ENCODE measurements at regions not wholly inside any gene's neighbourhood (a gene's known extent, or its start where the extent isn't known, plus 50 kb on each side); places are given as distances from the start of the nearest gene placed in this dataset.
"Not testable (repeated sequence)": the region's sequence is repeated elsewhere in the genome, so short reads cannot be mapped to it uniquely, and the experiment has no call there.

- H3K4me3 Mint-ChIP-seq, H3K27ac Mint-ChIP-seq, DNase-seq, ATAC-seq, H3K27me3 Mint-ChIP-seq, H3K4me1 Mint-ChIP-seq: not testable (repeated sequence)
- peaks cover 19 to 27% of the 10 kb centered on the region in 2 donors for H3K9me3 Mint-ChIP-seq
Measured at GRCh38 chr15:54781220-54781619, 415.5 kb downstream of the RSL24D1 start.

GRCh38 chr15:54779271-54779670, 417.5 kb downstream of the RSL24D1 start:
- DNase-seq (no peak), ATAC-seq (no peak)
- Mint-ChIP-seq H3K4me3 (no peak overlapping the region), H3K27ac (no peak overlapping the region), H3K4me1 (no peaks in the 10 kb centered on the region), H3K9me3 (peaks cover 9 to 26% of the 10 kb centered on the region in 2 donors), H3K27me3 (no peaks in the 10 kb centered on the region)

- H3K4me1 Mint-ChIP-seq = no peaks in the 10 kb centered on the region
- no peak overlapping the region for H3K4me3 Mint-ChIP-seq
- ATAC-seq (no peak), DNase-seq (no peak)
- no peak overlapping the region for H3K27ac Mint-ChIP-seq
- peaks cover 0 to 6% of the 10 kb centered on the region in 2 donors for H3K9me3 Mint-ChIP-seq
- no peaks in the 10 kb centered on the region for H3K27me3 Mint-ChIP-seq
Measured at GRCh38 chr15:54776410-54776809, 420.3 kb downstream of the RSL24D1 start.

DNA sequence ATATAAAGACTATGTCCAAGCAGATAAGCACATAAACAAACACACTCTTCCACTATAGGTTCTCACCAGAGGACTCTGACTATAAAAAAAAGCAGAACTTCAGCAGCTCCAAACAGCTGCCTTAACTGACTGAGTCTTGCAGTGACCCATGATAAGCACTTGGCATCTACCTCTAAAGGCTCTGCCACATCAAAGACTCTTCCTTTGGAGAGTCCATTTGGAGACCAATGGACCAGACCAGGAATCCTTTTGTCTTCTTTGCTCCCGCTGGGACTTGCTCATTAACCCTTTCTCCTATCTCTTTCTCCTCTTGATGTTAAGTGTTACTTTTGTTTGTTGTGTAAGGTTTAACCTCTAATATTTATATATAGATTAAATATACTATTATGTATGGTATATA, 424.1 kb downstream of the RSL24D1 start:
- ATAC-seq (no peak), DNase-seq (no peak)
- H3K4me3 Mint-ChIP-seq = no peak overlapping the region
- H3K9me3 Mint-ChIP-seq = peaks cover 0 to 6% of the 10 kb centered on the region in 2 donors
- no peak overlapping the region for H3K27ac Mint-ChIP-seq
- H3K27me3 Mint-ChIP-seq = no peaks in the 10 kb centered on the region
- no peaks in the 10 kb centered on the region for H3K4me1 Mint-ChIP-seq

DNA sequence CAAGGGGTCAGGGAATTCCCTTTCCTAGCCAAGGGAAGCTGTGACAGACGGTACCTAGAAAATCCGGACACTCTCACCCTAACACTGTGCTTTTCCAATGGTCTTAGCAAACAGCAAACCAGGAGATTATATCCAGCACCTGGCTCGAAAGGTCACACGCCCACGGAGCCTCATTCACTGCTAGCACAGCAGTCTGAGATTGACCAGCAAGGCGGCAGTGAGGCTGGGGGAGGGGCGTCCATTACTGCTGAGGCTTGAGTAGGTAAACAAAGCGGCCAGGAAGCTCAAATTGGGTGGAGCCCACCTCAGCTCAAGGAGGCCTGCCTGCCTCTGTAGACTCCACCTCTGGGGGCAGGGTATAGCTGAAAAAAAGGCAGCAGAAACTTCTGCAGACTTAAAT, 447.3 kb downstream of the RSL24D1 start:
- ATAC-seq, DNase-seq, H3K4me1 Mint-ChIP-seq, H3K27ac Mint-ChIP-seq, H3K27me3 Mint-ChIP-seq, H3K4me3 Mint-ChIP-seq: not testable (repeated sequence)
- peaks cover 0 to 21% of the 10 kb centered on the region in 2 donors for H3K9me3 Mint-ChIP-seq

- Mint-ChIP-seq H3K9me3 (peaks cover 16 to 22% of the 10 kb centered on the region in 2 donors), H3K4me3 (no peak overlapping the region), H3K27ac (no peak overlapping the region), H3K4me1 (no peaks in the 10 kb centered on the region), H3K27me3 (no peaks in the 10 kb centered on the region)
- DNase-seq = no peak
- no peak for ATAC-seq
Measured at GRCh38 chr15:54722342-54722986, 474.3 kb downstream of the RSL24D1 start.

DNA sequence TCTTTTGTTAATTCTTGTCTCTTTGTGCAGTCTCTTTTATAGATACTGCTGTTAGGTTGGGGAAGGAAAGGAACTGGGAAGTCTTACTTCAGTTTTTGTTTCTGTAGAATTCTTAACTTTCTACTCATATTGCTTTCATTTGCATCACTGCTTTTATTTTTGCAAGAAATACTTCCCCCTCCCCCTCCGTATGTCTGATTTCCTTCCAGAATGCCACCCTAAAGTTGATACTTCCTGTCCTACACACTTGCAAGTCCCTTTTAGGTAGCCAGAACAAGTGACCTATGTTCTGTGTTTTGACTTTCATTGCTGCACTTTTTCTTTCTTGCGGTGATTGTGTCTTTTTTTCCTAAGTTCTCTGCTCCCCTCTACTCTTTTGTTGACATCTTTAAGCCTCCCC, 477.4 kb downstream of the RSL24D1 start:
- peaks cover 5 to 24% of the 10 kb centered on the region in 2 donors for H3K9me3 Mint-ChIP-seq
- ATAC-seq (no peak), DNase-seq (no peak)
- no peak overlapping the region for H3K27ac Mint-ChIP-seq
- H3K4me3 Mint-ChIP-seq = no peak overlapping the region
- H3K27me3 Mint-ChIP-seq = no peaks in the 10 kb centered on the region
- no peaks in the 10 kb centered on the region for H3K4me1 Mint-ChIP-seq

GRCh38 chr15:54707805-54708752, 488.7 kb downstream of the RSL24D1 start:
- ATAC-seq (no peak), DNase-seq (no peak)
- no peaks in the 10 kb centered on the region for H3K27me3 Mint-ChIP-seq
- H3K27ac Mint-ChIP-seq = no peak overlapping the region
- no peaks in the 10 kb centered on the region for H3K4me1 Mint-ChIP-seq
- H3K9me3 Mint-ChIP-seq = no peaks in the 10 kb centered on the region
- H3K4me3 Mint-ChIP-seq = no peak overlapping the region

- no peak for ATAC-seq
- H3K27ac Mint-ChIP-seq = no peak overlapping the region
- H3K27me3 Mint-ChIP-seq = no peaks in the 10 kb centered on the region
- H3K4me3 Mint-ChIP-seq = no peak overlapping the region
- no peak for DNase-seq
- H3K4me1 Mint-ChIP-seq = no peaks in the 10 kb centered on the region
- no peaks in the 10 kb centered on the region for H3K9me3 Mint-ChIP-seq
Measured at GRCh38 chr15:54687628-54688027, 509.1 kb downstream of the RSL24D1 start.
